ENCODE measurements at regions not wholly inside any gene's neighbourhood (a gene's known extent, or its start where the extent isn't known, plus 50 kb on each side); places are given as distances from the start of the nearest gene placed in this dataset.

- TF ChIP-seq POLR2A (IDR thresholded peaks at IDR 0.05), result no peak
- TF ChIP-seq, protein P1, sequence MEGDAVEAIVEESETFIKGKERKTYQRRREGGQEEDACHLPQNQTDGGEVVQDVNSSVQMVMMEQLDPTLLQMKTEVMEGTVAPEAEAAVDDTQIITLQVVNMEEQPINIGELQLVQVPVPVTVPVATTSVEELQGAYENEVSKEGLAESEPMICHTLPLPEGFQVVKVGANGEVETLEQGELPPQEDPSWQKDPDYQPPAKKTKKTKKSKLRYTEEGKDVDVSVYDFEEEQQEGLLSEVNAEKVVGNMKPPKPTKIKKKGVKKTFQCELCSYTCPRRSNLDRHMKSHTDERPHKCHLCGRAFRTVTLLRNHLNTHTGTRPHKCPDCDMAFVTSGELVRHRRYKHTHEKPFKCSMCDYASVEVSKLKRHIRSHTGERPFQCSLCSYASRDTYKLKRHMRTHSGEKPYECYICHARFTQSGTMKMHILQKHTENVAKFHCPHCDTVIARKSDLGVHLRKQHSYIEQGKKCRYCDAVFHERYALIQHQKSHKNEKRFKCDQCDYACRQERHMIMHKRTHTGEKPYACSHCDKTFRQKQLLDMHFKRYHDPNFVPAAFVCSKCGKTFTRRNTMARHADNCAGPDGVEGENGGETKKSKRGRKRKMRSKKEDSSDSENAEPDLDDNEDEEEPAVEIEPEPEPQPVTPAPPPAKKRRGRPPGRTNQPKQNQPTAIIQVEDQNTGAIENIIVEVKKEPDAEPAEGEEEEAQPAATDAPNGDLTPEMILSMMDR (IDR thresholded peaks at IDR 0.05), result no peak
- intact Hi-C loops (cut with DNase I; ENCODE audit: low total_unique reads), result no loop called here
- no peak for DNase-seq
- WGBS, 2 donors, result 60 to 83% methylated on average over 1 of the region's 1 CpG
- Histone ChIP-seq H3K9me3 (no peaks in the 10 kb centered on the region), H3K36me3 (ENCODE audit: low read depth, missing control alignments) (no peaks in the 10 kb centered on the region), H3K4me1 (no peaks in the 10 kb centered on the region), H3K27ac (no peak overlapping the region), H3K27me3 (no peaks in the 10 kb centered on the region), H3K4me3 (no peak overlapping the region)
Measured at GRCh38 chr2:16062471-16063250, 122.3 kb downstream of the MYCN start.

DNA sequence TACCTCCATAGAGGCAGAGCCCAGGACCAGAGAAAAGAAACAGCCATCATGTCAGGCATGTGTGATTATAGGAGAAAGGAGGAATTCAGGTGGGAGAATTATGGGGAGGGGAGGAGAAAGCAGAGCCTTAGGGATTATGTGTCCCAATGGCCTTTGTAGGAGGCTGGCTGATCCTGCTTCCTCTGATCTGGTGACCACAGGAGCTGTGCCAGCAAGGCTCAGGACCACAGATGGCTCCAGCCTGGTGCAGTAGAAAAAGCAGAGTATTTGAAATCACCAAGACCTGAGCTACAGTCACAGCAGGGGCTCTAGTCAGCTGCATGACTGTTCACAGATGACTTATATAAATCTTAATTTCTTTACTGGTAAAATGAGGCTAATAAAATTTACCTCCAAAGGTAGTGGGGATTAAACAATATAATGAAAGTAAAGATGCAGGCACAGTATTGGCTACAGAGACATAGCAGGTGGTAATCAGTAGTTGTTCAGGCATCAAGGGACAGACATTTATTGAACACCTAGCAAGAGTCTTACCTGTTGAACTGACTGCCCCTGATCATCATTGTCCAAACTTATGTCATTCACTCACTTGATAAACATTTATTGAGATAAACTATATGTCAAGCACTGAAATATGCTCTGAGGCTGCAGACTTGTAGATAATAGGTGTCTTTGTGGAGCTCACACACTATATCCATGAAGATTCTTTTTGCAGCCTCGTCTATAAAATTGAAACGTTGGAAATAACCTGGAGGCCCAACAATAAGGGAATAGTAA is 121.3 kb downstream of the MYCN start:
- no peak for TF ChIP-seq POLR2A (IDR thresholded peaks at IDR 0.05)
- TF ChIP-seq, protein P1 (IDR thresholded peaks at IDR 0.05), result no peak
- Histone ChIP-seq H3K36me3 (ENCODE audit: low read depth, missing control alignments) (no peaks in the 10 kb centered on the region), H3K9me3 (no peaks in the 10 kb centered on the region), H3K4me3 (no peak overlapping the region), H3K4me1 (no peaks in the 10 kb centered on the region), H3K27ac (no peak overlapping the region), H3K27me3 (no peaks in the 10 kb centered on the region)
- no peak for DNase-seq
- WGBS, 2 donors, result 51 to 71% methylated on average over 2 of the region's 2 CpGs
- intact Hi-C loops (cut with DNase I; ENCODE audit: low total_unique reads), result no loop called here

GRCh38 chr2:16060936-16061338 is 120.6 kb downstream of the MYCN start:
- Histone ChIP-seq H3K4me1 (peaks cover 6% of the 10 kb centered on the region), H3K27ac (no peak overlapping the region), H3K36me3 (ENCODE audit: low read depth, missing control alignments) (no peaks in the 10 kb centered on the region), H3K27me3 (no peaks in the 10 kb centered on the region), H3K4me3 (no peak overlapping the region), H3K9me3 (no peaks in the 10 kb centered on the region)
- TF ChIP-seq, protein P1 (IDR thresholded peaks at IDR 0.05), result no peak
- no peak for TF ChIP-seq POLR2A (IDR thresholded peaks at IDR 0.05)
- 91% methylated on average over 3 of the region's 3 CpGs for WGBS, 2 donors
- no peak for DNase-seq
- intact Hi-C loops (cut with DNase I; ENCODE audit: low total_unique reads), result no loop called here

GRCh38 chr2:16060125-16060935 is 120.0 kb downstream of the MYCN start:
- no peaks in the 10 kb centered on the region for H3K27me3 ChIP-seq
- DNase-seq, result no peak
- intact Hi-C loops (cut with DNase I; ENCODE audit: low total_unique reads), result no loop called here
- H3K4me1 ChIP-seq, result peaks cover 12% of the 10 kb centered on the region
- WGBS, 2 donors, result 87 to 89% methylated on average over 3 of the region's 3 CpGs
- no peaks in the 10 kb centered on the region for H3K9me3 ChIP-seq
- no peaks in the 10 kb centered on the region for H3K36me3 ChIP-seq (ENCODE audit: low read depth, missing control alignments)
- no peak overlapping the region for H3K4me3 ChIP-seq
- no peak overlapping the region for H3K27ac ChIP-seq
- TF ChIP-seq POLR2A (IDR thresholded peaks at IDR 0.05), result no peak
- TF ChIP-seq, protein P1 (IDR thresholded peaks at IDR 0.05), result no peak
